H1 (cell line): ENCODE measurements at regions not wholly inside any gene's neighbourhood (a gene's known extent, or its start where the extent isn't known, plus 50 kb on each side); places are given as distances from the start of the nearest gene placed in this dataset.

Experiments used
- CTCF ChIA-PET: fragments of 300-600 bp; sonication (Branson Sonifier 250); formaldehyde crosslinking; loops from one replicate; lab custom pipeline; 2021; ENCODE audit not compliant: partially characterized antibody; lab: Charles Lee
- POLR2A ChIA-PET: fragments of 300-600 bp; sonication (Branson Sonifier 250); formaldehyde crosslinking; loops from one replicate; lab custom pipeline; 2021; ENCODE audit warnings: inconsistent platforms; ENCODE audit not compliant: partially characterized antibody; lab: Charles Lee
- DNase-seq, 2 experiments: peaks; one replicate each; pipeline versions ENCODE4 v3.0.0 to v3.0.0-alpha.2; 2010 to 2022; ENCODE audit warnings: low spot score in 2 of 2, low read depth in 1 of 2, mixed read lengths in 1 of 2
- FAIRE-seq: peaks from 2 replicates; lab custom pipeline; 2011; peaks lifted over from hg19 to GRCh38; lab: Jason Lieb, UNC
- H2AFZ ChIP-seq: 2 replicates; pipeline ENCODE4 v1.8.1; 2012; ENCODE audit warnings: low read length, inconsistent platforms
- H2AK5ac ChIP-seq: 2 replicates; pipeline ENCODE4 v1.6.1; 2013; ENCODE audit warnings: low read depth, low read length
- H2BK120ac ChIP-seq: replicated peaks from 2 replicates; pipeline ENCODE3; 2013; ENCODE audit warnings: low read depth, low read length, inconsistent platforms
- H2BK12ac ChIP-seq: 2 replicates; pipeline ENCODE4 v1.6.1; 2013; ENCODE audit warnings: low read depth, low read length
- H2BK15ac ChIP-seq: 2 replicates; pipeline ENCODE4 v1.6.1; 2013; ENCODE audit warnings: low read length
- H2BK20ac ChIP-seq: 2 replicates; pipeline ENCODE4 v1.6.1; 2013; ENCODE audit warnings: low read length
- H2BK5ac ChIP-seq: 2 replicates; pipeline ENCODE4 v1.6.1; 2013; ENCODE audit warnings: low read depth, low read length
- H3K14ac ChIP-seq: 2 replicates; pipeline ENCODE4 v1.6.1; 2013; ENCODE audit warnings: inconsistent platforms; ENCODE audit not compliant: insufficient read length
- H3K18ac ChIP-seq: 2 replicates; pipeline ENCODE4 v1.6.1; 2013; ENCODE audit warnings: low read length; ENCODE audit errors: extremely low read depth
- H3K23ac ChIP-seq: 2 replicates; pipeline ENCODE4 v1.6.1; 2013; ENCODE audit warnings: inconsistent platforms; ENCODE audit not compliant: insufficient read length
- H3K23me2 ChIP-seq: 2 replicates; pipeline ENCODE4 v1.6.1; 2013; ENCODE audit warnings: low read depth, low read length
- H3K27ac ChIP-seq: 2 replicates; pipeline ENCODE4 v1.6.1; 2011; ENCODE audit warnings: low read depth, low read length, inconsistent platforms
- H3K27me3 ChIP-seq, 4 experiments: replicated peaks in 1 of 4; 1 replicate in 1 of 4; 2 replicates in 3 of 4; pipeline versions ENCODE4 v1.6.1 to v1.8.1; 2011 to 2013; ENCODE audit warnings: low read length in 3 of 4, mild to moderate bottlenecking in 3 of 4, inconsistent platforms in 2 of 4, mixed read lengths in 2 of 4, moderate library complexity in 1 of 4; ENCODE audit not compliant: control insufficient read depth in 3 of 4, insufficient read depth in 3 of 4; ENCODE audit errors: extremely low read depth in 1 of 4
- H3K36me3 ChIP-seq, 4 experiments: 2 replicates each; pipeline versions ENCODE4 v1.6.1 to v1.8.1; 2011 to 2013; ENCODE audit warnings: mild to moderate bottlenecking in 4 of 4, low read length in 3 of 4, moderate library complexity in 2 of 4, control low read depth in 1 of 4, inconsistent platforms in 1 of 4; ENCODE audit not compliant: insufficient read depth in 4 of 4, control insufficient read depth in 2 of 4
- H3K4ac ChIP-seq: replicated peaks from 2 replicates; pipeline ENCODE3; 2013; ENCODE audit warnings: low read length, low read depth, mixed read lengths, inconsistent platforms; ENCODE audit not compliant: insufficient read length
- H3K4me1 ChIP-seq, 4 experiments: replicated peaks in 1 of 4; 1 replicate in 1 of 4; 2 replicates in 3 of 4; pipeline versions ENCODE4 v1.6.1 to v1.8.1; 2011 to 2013; ENCODE audit warnings: low read length in 3 of 4, inconsistent platforms in 2 of 4, mixed read lengths in 1 of 4; ENCODE audit not compliant: insufficient read depth in 4 of 4, control insufficient read depth in 3 of 4
- H3K4me2 ChIP-seq, 2 experiments: 2 replicates each; pipeline versions ENCODE4 v1.6.1 to v1.8.1; 2011 to 2013; ENCODE audit warnings: low read depth in 2 of 2, low read length in 2 of 2, control low read depth in 1 of 2, inconsistent platforms in 1 of 2, mild to moderate bottlenecking in 1 of 2; ENCODE audit not compliant: insufficient read depth in 1 of 2
- H3K4me3 ChIP-seq, 4 experiments: fragments of 200-600, 300-600 bp in 1 of 4; sonication (generic), shearing (Covaris generic), sonication (Bioruptor Twin) in 1 of 4; 2 replicates each; pipeline versions ENCODE4 v1.5.1 to v1.8.1; 2011 to 2016; ENCODE audit warnings: low read length in 4 of 4, low read depth in 3 of 4, control low read depth in 2 of 4, inconsistent platforms in 2 of 4, mild to moderate bottlenecking in 2 of 4, mixed read lengths in 1 of 4, moderate library complexity in 1 of 4; ENCODE audit not compliant: insufficient read depth in 2 of 4; ENCODE audit errors: extremely low read depth in 1 of 4
- H3K56ac ChIP-seq: replicated peaks from 2 replicates; pipeline ENCODE3; 2013; ENCODE audit warnings: low read depth, mild to moderate bottlenecking, mixed read lengths, low read length, inconsistent platforms; ENCODE audit not compliant: insufficient read length
- H3K79me1 ChIP-seq: 2 replicates; pipeline ENCODE4 v1.6.1; 2013; ENCODE audit warnings: low read depth, low read length, control low read depth
- H3K79me2 ChIP-seq, 2 experiments: 2 replicates each; pipeline versions ENCODE4 v1.6.1 to v1.8.1; 2012 to 2013; ENCODE audit warnings: low read length in 2 of 2, mild to moderate bottlenecking in 2 of 2, inconsistent platforms in 1 of 2; ENCODE audit not compliant: insufficient read depth in 2 of 2, control insufficient read depth in 1 of 2
- H3K9ac ChIP-seq, 4 experiments: replicated peaks in 1 of 4; 1 replicate in 1 of 4; 2 replicates in 3 of 4; pipeline versions ENCODE4 v1.6.1 to v1.8.1; 2011 to 2013; ENCODE audit warnings: low read depth in 3 of 4, low read length in 3 of 4, control low read depth in 2 of 4, mild to moderate bottlenecking in 2 of 4, moderate library complexity in 2 of 4, inconsistent platforms in 1 of 4; ENCODE audit errors: extremely low read depth in 1 of 4
- H3K9me3 ChIP-seq, 2 experiments: 2 replicates each; pipeline versions ENCODE4 v1.6.1 to v1.8.1; 2012 to 2013; ENCODE audit warnings: mild to moderate bottlenecking in 2 of 2, moderate library complexity in 2 of 2, control low read depth in 1 of 2, inconsistent platforms in 1 of 2, low read depth in 1 of 2, low read length in 1 of 2, mixed read lengths in 1 of 2; ENCODE audit not compliant: insufficient read depth in 2 of 2
- H4K20me1 ChIP-seq, 2 experiments: replicated peaks in 1 of 2; 2 replicates each; pipeline versions ENCODE3 to v1.8.1; 2011 to 2013; ENCODE audit warnings: inconsistent platforms in 2 of 2, low read length in 2 of 2, mild to moderate bottlenecking in 1 of 2; ENCODE audit not compliant: insufficient read depth in 2 of 2, control insufficient read depth in 1 of 2
- H4K5ac ChIP-seq: 2 replicates; pipeline ENCODE4 v1.6.1; 2013; ENCODE audit warnings: low read length, low read depth, mixed read lengths, inconsistent platforms; ENCODE audit not compliant: insufficient read length
- H4K8ac ChIP-seq: 2 replicates; pipeline ENCODE4 v1.8.0; 2013; ENCODE audit warnings: mild to moderate bottlenecking, moderate library complexity, low read length, inconsistent platforms; ENCODE audit not compliant: insufficient read depth; ENCODE audit errors: extremely low read depth
- H4K91ac ChIP-seq: replicated peaks from 2 replicates; pipeline ENCODE3; 2013; ENCODE audit warnings: low read length, mixed read lengths, inconsistent platforms; ENCODE audit not compliant: insufficient read length
- CREB1 ChIP-seq: IDR thresholded peaks from 2 replicates; pipeline ENCODE4 v1.6.1; 2012; ENCODE audit warnings: inconsistent platforms
- SUZ12 ChIP-seq: fragments of 200-600 bp; sonication (generic); IDR thresholded peaks from 2 replicates; pipeline ENCODE4 v1.6.1; 2012; ENCODE audit warnings: mild to moderate bottlenecking, inconsistent platforms, low read length, moderate library complexity, mixed read lengths
- WGBS, 2 experiments: shearing (Covaris generic) in 1 of 2; methylation state at CpG; one replicate each; pipeline versions ENCODE4 v1.1.6 to v1.1.7; 2013 to 2015; ENCODE audit warnings: low lambda C conversion rate in 2 of 2, mixed read lengths in 2 of 2, inconsistent platforms in 1 of 2, low coverage in 1 of 2, missing lambda C conversion rate in 1 of 2; ENCODE audit not compliant: insufficient replicate concordance in 2 of 2, insufficient coverage in 1 of 2, insufficient read length in 1 of 2; ENCODE audit errors: extremely low coverage in 1 of 2, missing lambda C conversion rate in 1 of 2; 5-methylcytosine and 5-hydroxymethylcytosine counted together

DNA sequence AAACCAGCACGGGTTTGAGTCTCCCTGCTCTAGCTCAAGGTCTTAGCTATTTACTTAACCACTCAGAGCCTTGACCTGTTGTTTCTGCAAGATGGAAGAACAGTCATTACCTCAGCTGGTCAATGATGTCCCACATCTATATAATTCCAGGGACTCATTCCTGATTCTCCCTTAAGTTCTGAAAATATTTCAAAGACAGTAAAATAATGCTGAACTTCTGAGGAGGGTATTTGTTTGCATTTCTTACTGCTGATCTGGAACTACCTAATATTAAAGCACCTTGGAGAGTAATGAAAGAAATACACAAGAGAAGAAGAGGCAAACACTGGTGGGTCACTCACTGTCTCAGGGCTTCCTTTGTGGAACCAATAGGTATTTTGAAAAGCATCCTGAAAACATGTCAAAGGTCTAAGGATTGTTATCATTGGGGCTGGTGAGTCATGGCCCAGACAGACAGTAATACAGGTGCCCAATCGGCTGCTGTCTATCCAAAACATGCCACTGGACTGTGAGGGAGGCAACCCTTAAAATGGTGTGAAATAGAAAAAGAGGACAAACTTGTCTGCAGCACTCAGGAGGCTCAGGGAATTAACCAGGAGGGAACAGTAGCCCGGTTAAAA is 88.7 kb upstream of the EGLN3 start:
- TF ChIP-seq SUZ12 (no peak), CREB1 (no peak)
- ChIA-PET CTCF (interaction anchor here (0.8 to 2.1 kb wide), 3 partner anchors 9 to 191 kb away, joined by 3 to 5 read pairs (median 3); no protein-coding TSS in a partner anchor), POLR2A (interaction anchor here (0.9 kb wide), 1 partner anchor 89 kb away, joined by 3 read pairs; no protein-coding TSS in a partner anchor)
- Histone ChIP-seq H3K27ac (no peak overlapping the region), H4K20me1 (no peaks in the 10 kb centered on the region), H3K4me2 (no peak overlapping the region), H2AFZ (no peak overlapping the region), H3K23me2 (no peaks in the 10 kb centered on the region), H4K5ac (no peak overlapping the region), H3K27me3 (no peaks in the 10 kb centered on the region), H2BK120ac (no peak overlapping the region), H2BK15ac (no peak overlapping the region), H3K56ac (no peak overlapping the region), H3K4me1 (peaks cover 0 to 6% (median 1%) of the 10 kb centered on the region in 4 experiments; a peak in 3 of 7 replicates), H4K8ac (no peak overlapping the region), H2BK12ac (no peak overlapping the region), H2AK5ac (no peak overlapping the region), H3K14ac (no peak overlapping the region), H3K79me2 (no peaks in the 10 kb centered on the region), H3K23ac (no peak overlapping the region), H3K9me3 (no peaks in the 10 kb centered on the region), H3K79me1 (no peaks in the 10 kb centered on the region), H3K4ac (no peak overlapping the region), H3K18ac (no peak overlapping the region), H3K36me3 (no peaks in the 10 kb centered on the region), H4K91ac (no peak overlapping the region), H3K4me3 (no peak overlapping the region), H2BK5ac (no peak overlapping the region), H2BK20ac (no peak overlapping the region), H3K9ac (no peak overlapping the region)
- WGBS, 2 experiments: 96% methylated on average over 3 of the region's 3 CpGs; no CpG with 5 or more reads in 1 of the 2 experiments
- DNase-seq (no peak), FAIRE-seq (no peak)
